IMR-90 (cell line): ENCODE measurements at regions not wholly inside any gene's neighbourhood (a gene's known extent, or its start where the extent isn't known, plus 50 kb on each side); places are given as distances from the start of the nearest gene placed in this dataset.

Experiments
- ATAC-seq: fragments of 200-7000 bp; cut with Tn5 transposase; 2 replicates; pipeline ENCODE4 v1.9.1; 2020; ENCODE audit warnings: low read depth, mild to moderate bottlenecking, moderate library complexity
- BruUV-seq: library from RNA; stranded (reverse); fragments of 400-500 nt; replicated peaks from 2 replicates; lab custom pipeline; 2021; lab: Mats Ljungman, UMichigan
- CTCF ChIA-PET: fragments of 300-600 bp; formaldehyde crosslinking; extraction: SDS; loops from one replicate; lab custom pipeline; 2021; ENCODE audit warnings: antibody characterized with exemption; lab: Yijun Ruan, JAX
- POLR2A ChIA-PET: fragments of 300-600 bp; sonication (Branson Sonifier 250); formaldehyde crosslinking; loops from one replicate; lab custom pipeline; 2022; ENCODE audit warnings: antibody characterized with exemption; ENCODE audit not compliant: unreplicated experiment; lab: Charles Lee
- DNase-seq: peaks from one replicate; pipeline ENCODE4 v3.0.0; 2013
- H2AFZ ChIP-seq: replicated peaks from 2 replicates; pipeline ENCODE3; 2013; ENCODE audit warnings: low read length, mild to moderate bottlenecking; ENCODE audit not compliant: poor library complexity
- H2AK5ac ChIP-seq: 2 replicates; pipeline ENCODE4 v1.6.1; 2013; ENCODE audit warnings: low read depth, low read length, inconsistent platforms
- H2AK9ac ChIP-seq: replicated peaks from 2 replicates; pipeline ENCODE3; 2013; ENCODE audit warnings: mild to moderate bottlenecking, low read depth, low read length, moderate library complexity; ENCODE audit not compliant: poor library complexity
- H2BK120ac ChIP-seq: 2 replicates; pipeline ENCODE4 v1.6.1; 2013; ENCODE audit warnings: low read depth, low read length, inconsistent platforms
- H2BK15ac ChIP-seq: 3 replicates; pipeline ENCODE4 v1.6.1; 2013; ENCODE audit warnings: low read depth, low read length, inconsistent platforms
- H2BK20ac ChIP-seq: 2 replicates; pipeline ENCODE4 v1.6.1; 2013; ENCODE audit warnings: low read depth, mild to moderate bottlenecking, inconsistent platforms, low read length, moderate library complexity
- H2BK5ac ChIP-seq: 2 replicates; pipeline ENCODE4 v1.6.1; 2013; ENCODE audit warnings: mild to moderate bottlenecking, low read depth, low read length, inconsistent platforms; ENCODE audit not compliant: poor library complexity, severe bottlenecking
- H3K14ac ChIP-seq: replicated peaks from 2 replicates; pipeline ENCODE4 v1.6.1; 2013; ENCODE audit warnings: low read depth, low read length, inconsistent platforms
- H3K18ac ChIP-seq: 2 replicates; pipeline ENCODE4 v1.6.1; 2013; ENCODE audit warnings: low read depth, low read length, control low read depth
- H3K23ac ChIP-seq: 2 replicates; pipeline ENCODE4 v1.6.1; 2013; ENCODE audit warnings: low read depth, low read length, inconsistent platforms
- H3K27ac ChIP-seq: 2 replicates; pipeline ENCODE4 v1.5.1; 2013; ENCODE audit warnings: mild to moderate bottlenecking, control low read depth, low read length; ENCODE audit not compliant: insufficient read depth
- H3K27me3 ChIP-seq: 2 replicates; pipeline ENCODE4 v1.6.1; 2013; ENCODE audit warnings: low read length; ENCODE audit not compliant: control insufficient read depth, insufficient read depth
- H3K36me3 ChIP-seq: 2 replicates; pipeline ENCODE4 v1.6.1; 2013; ENCODE audit warnings: low read length, mixed read lengths; ENCODE audit not compliant: control insufficient read depth, insufficient read depth
- H3K4ac ChIP-seq: 2 replicates; pipeline ENCODE4 v1.6.1; 2013; ENCODE audit warnings: low read depth, low read length, inconsistent platforms
- H3K4me1 ChIP-seq: 2 replicates; pipeline ENCODE4 v1.6.1; 2013; ENCODE audit warnings: low read length, mixed read lengths; ENCODE audit not compliant: control insufficient read depth, insufficient read depth
- H3K4me2 ChIP-seq: 2 replicates; pipeline ENCODE4 v1.6.1; 2013; ENCODE audit warnings: low read depth, mild to moderate bottlenecking, control low read depth, low read length, moderate library complexity
- H3K4me3 ChIP-seq: 2 replicates; pipeline ENCODE4 v1.5.1; 2013; ENCODE audit warnings: low read depth, mild to moderate bottlenecking, control low read depth, low read length, moderate library complexity; ENCODE audit not compliant: insufficient read depth
- H3K56ac ChIP-seq: 2 replicates; pipeline ENCODE4 v1.6.1; 2013; ENCODE audit warnings: low read length, inconsistent platforms; ENCODE audit not compliant: insufficient read depth; ENCODE audit errors: extremely low read depth
- H3K79me1 ChIP-seq, 2 experiments: 2 replicates each; pipeline ENCODE4 v1.6.1; 2013; ENCODE audit warnings: low read length in 2 of 2, inconsistent platforms in 1 of 2, low read depth in 1 of 2
- H3K9ac ChIP-seq: 2 replicates; pipeline ENCODE4 v1.6.1; 2013; ENCODE audit warnings: low read depth, low read length, control low read depth
- H3K9me1 ChIP-seq: 2 replicates; pipeline ENCODE4 v1.6.1; 2013; ENCODE audit warnings: low read length, inconsistent platforms; ENCODE audit not compliant: insufficient read depth
- H3K9me3 ChIP-seq: 2 replicates; pipeline ENCODE4 v1.6.1; 2013; ENCODE audit warnings: low read length; ENCODE audit not compliant: control insufficient read depth, insufficient read depth
- H4K20me1 ChIP-seq: 2 replicates; pipeline ENCODE4 v1.6.1; 2013; ENCODE audit warnings: low read length, inconsistent platforms; ENCODE audit not compliant: insufficient read depth
- H4K5ac ChIP-seq: 2 replicates; pipeline ENCODE4 v1.6.1; 2013; ENCODE audit warnings: mild to moderate bottlenecking, low read depth, low read length, control low read depth
- H4K8ac ChIP-seq, 2 experiments: 2 replicates each; pipeline ENCODE4 v1.6.1; 2013; ENCODE audit warnings: low read depth in 2 of 2, low read length in 2 of 2, control low read depth in 1 of 2, inconsistent platforms in 1 of 2
- H4K91ac ChIP-seq: 2 replicates; pipeline ENCODE4 v1.6.1; 2013; ENCODE audit warnings: low read depth, low read length, inconsistent platforms; ENCODE audit not compliant: insufficient read depth
- MAFK ChIP-seq: IDR thresholded peaks from 2 replicates; pipeline ENCODE4 v1.6.1; 2012; ENCODE audit warnings: low read depth, low read length, improper control_type of control experiment
- POLR2A ChIP-seq: IDR thresholded peaks from 2 replicates; pipeline ENCODE4 v1.6.1; 2012; ENCODE audit warnings: mild to moderate bottlenecking, low read depth, low read length
- RFX5 ChIP-seq: IDR thresholded peaks from 2 replicates; pipeline ENCODE4 v1.8.0; 2012; ENCODE audit warnings: low read depth, mild to moderate bottlenecking, low read length, moderate library complexity
- SMC3 ChIP-seq: fragments of 150-350 bp; IDR thresholded peaks from 2 replicates; pipeline ENCODE4 v1.6.1; 2016; ENCODE audit warnings: low read depth, mild to moderate bottlenecking, antibody characterized with exemption, low read length, moderate library complexity
- WGBS, 2 experiments: methylation state at CpG; one replicate each; pipeline versions ENCODE4 v1.1.5 to v1.1.7; 2013; ENCODE audit warnings: missing lambda C conversion rate in 2 of 2; ENCODE audit not compliant: insufficient read length in 1 of 2; ENCODE audit errors: extremely low coverage in 2 of 2; 5-methylcytosine and 5-hydroxymethylcytosine counted together
- dilution Hi-C: fragments of 300-500 bp; cut with HindIII; formaldehyde crosslinking; loops from one replicate; pipeline ENCODE4 v1.14.3; 2018; ENCODE audit warnings: low sequenced_read_pairs; ENCODE audit not compliant: unreplicated experiment
- in situ Hi-C: fragments of 300-500 bp; cut with MboI; formaldehyde crosslinking; loops from 3 replicates; pipeline ENCODE4 v1.14.3; 2019; ENCODE audit warnings: low sequenced_read_pairs, inconsistent platforms, mixed read lengths
- intact Hi-C: fragments of 100-400 bp; cut with micrococcal nuclease; formaldehyde crosslinking; loops from 2 replicates; pipeline ENCODE4 v1.10.0; 2022
- TF ChIP-seq, protein P1 (sequence below): fragments of 150-350 bp; IDR thresholded peaks from 2 replicates; pipeline ENCODE4 v1.6.1; 2017; ENCODE audit warnings: mild to moderate bottlenecking, antibody characterized with exemption, low read length, low read depth

DNA sequence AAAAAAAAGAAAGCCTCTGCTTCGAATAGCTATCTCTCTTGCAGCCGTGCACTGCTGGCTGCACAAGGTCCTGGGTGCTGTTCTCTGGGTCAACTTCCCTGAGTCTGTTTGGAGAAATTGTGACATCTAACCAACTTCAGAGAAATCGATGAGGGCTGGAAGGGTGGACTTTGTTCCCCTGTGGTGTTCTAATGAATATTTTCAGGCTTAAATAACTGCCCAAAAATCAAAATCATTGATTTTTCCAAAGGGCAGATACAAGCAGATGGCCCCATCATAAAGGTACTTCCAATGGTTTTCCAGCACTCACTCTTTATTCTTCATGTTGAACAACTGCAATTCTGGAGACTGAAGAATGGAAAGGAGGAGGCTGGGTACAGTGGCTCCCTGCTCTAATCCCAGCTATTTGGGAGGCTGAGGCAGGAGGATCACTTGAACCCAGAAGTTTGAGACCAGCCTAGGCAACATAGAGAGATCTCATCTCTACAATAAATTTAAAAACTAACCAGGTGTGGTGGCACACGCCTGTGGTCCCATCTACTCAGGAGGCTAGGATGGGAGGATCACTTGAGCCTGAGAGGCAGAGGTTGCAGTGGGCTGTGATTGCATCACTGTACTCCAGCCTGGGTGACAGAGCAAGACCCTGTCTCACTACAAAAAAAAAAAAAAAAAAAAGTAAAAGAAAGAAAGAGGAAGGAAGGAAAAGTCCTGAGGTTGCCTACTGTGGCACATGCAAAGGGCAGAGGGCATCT, 59.1 kb downstream of the FOXA2 start:
- Histone ChIP-seq H3K18ac (no peak overlapping the region), H4K5ac (no peak overlapping the region), H3K36me3 (no peaks in the 10 kb centered on the region), H2BK20ac (no peak overlapping the region), H3K27me3 (no peaks in the 10 kb centered on the region), H3K23ac (no peak overlapping the region), H2AK9ac (no peak overlapping the region), H3K4me3 (no peak overlapping the region), H2AFZ (no peak overlapping the region), H3K4ac (no peak overlapping the region), H3K4me2 (no peak overlapping the region), H3K9me1 (no peaks in the 10 kb centered on the region), H3K4me1 (no peaks in the 10 kb centered on the region), H3K79me1 (no peaks in the 10 kb centered on the region), H3K9ac (no peak overlapping the region), H2AK5ac (no peak overlapping the region), H4K8ac (no peak overlapping the region), H3K56ac (no peak overlapping the region), H4K91ac (no peak overlapping the region), H3K27ac (no peak overlapping the region), H2BK15ac (no peak overlapping the region), H2BK120ac (no peak overlapping the region), H3K9me3 (peaks cover 2% of the 10 kb centered on the region; the same call in 1 of the 2 replicates), H2BK5ac (no peak overlapping the region), H4K20me1 (no peaks in the 10 kb centered on the region), H3K14ac (no peak overlapping the region)
- DNase-seq (no peak), ATAC-seq (no peak)
- dilution Hi-C loops, result no loop called here
- in situ Hi-C loops, result no loop called here
- TF ChIP-seq SMC3 (no peak), RFX5 (no peak), MAFK (no peak), POLR2A (no peak)
- TF ChIP-seq, protein P1, sequence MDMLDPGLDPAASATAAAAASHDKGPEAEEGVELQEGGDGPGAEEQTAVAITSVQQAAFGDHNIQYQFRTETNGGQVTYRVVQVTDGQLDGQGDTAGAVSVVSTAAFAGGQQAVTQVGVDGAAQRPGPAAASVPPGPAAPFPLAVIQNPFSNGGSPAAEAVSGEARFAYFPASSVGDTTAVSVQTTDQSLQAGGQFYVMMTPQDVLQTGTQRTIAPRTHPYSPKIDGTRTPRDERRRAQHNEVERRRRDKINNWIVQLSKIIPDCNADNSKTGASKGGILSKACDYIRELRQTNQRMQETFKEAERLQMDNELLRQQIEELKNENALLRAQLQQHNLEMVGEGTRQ, result no peak
- CTCF ChIA-PET, result no interaction called here
- intact Hi-C loops, result no loop called here
- BruUV-seq, result no TSS peak
- POLR2A ChIA-PET, result no interaction called here
- no CpG with 5 or more reads among the region's 4 CpGs for WGBS, 2 experiments
